ENCODE measurements at regions not wholly inside any gene's neighbourhood (a gene's known extent, or its start where the extent isn't known, plus 50 kb on each side); places are given as distances from the start of the nearest gene placed in this dataset.

GRCh38 chr3:40930131-40930538 lies 269.2 kb upstream of the CTNNB1 start:
- H4K20me1 ChIP-seq (replicated peaks; ENCODE audit: control insufficient read depth, insufficient read depth, low read length): no peaks in the 10 kb centered on the region
- ATAC-seq (peak; percentile 75), FAIRE-seq (peak; percentile 23), DNase-seq (ENCODE audit: extremely low read depth in 1 of 4, low spot score in 3 of 4) (peak in 1 of 4 experiments; percentile 14)
- CTCF ChIA-PET (ENCODE audit: low intra/inter-chr PET ratio): no interaction called here
- no peaks in the 10 kb centered on the region for H3K79me2 ChIP-seq (ENCODE audit: control insufficient read depth, insufficient read depth, low read length)
- no peak overlapping the region for H3K9ac ChIP-seq (ENCODE audit: insufficient read depth in 1 of 2, low read depth in 2 of 2, low read length in 2 of 2)
- no peak overlapping the region for H3K4me3 ChIP-seq
- no peaks in the 10 kb centered on the region for H3K36me3 ChIP-seq (ENCODE audit: control insufficient read depth, insufficient read depth, low read length)
- no peak overlapping the region for H2AFZ ChIP-seq (ENCODE audit: low read depth, low read length)
- intact Hi-C loops (cut with micrococcal nuclease) (no loop called here), in situ Hi-C loops (cut with MboI) (no loop called here)
- H3K4me2 ChIP-seq (ENCODE audit: insufficient read depth, low read length): no peak overlapping the region
- TF ChIP-seq MYNN (IDR thresholded peaks at IDR 0.05) (no peak), MYNN (CRISPR knock-in tag; IDR thresholded peaks at IDR 0.05) (0 out of 2 replicates have a peak, but pooled peaks have one; percentile 13), CAMTA2 (CRISPR knock-in tag; conservative IDR thresholded peaks at IDR 0.05) (no peak), CBX2 (IDR thresholded peaks at IDR 0.05; ENCODE audit: insufficient read depth, low read length, poor library complexity, severe bottlenecking) (no peak), REST (IDR thresholded peaks at IDR 0.05; ENCODE audit: borderline replicate concordance) (peak; percentile 32; the same call in 1 of the 2 replicates), REST (CRISPR knock-in tag; IDR thresholded peaks at IDR 0.05; ENCODE audit: low read depth) (no peak), SMARCA4 (IDR thresholded peaks at IDR 0.05) (no peak), RAD21 (CRISPR knock-in tag; conservative IDR thresholded peaks at IDR 0.05 in 1 of 2, IDR thresholded peaks at IDR 0.05 in 1 of 2) (peak in 1 of 2 experiments; percentile 38; a peak in 2 of 4 replicates), CBX1 (IDR thresholded peaks at IDR 0.05; ENCODE audit: low read depth) (no peak), CTCF (IDR thresholded peaks at IDR 0.05 in 2 of 3, conservative IDR thresholded peaks at IDR 0.05 in 1 of 3; ENCODE audit: insufficient read depth in 2 of 3, low read depth in 1 of 3, low read length in 3 of 3) (peak; percentile 16 to 43 (median 41); a peak in 3 of 6 replicates), YBX1 (IDR thresholded peaks at IDR 0.05) (no peak), ZNF395 (CRISPR knock-in tag; IDR thresholded peaks at IDR 0.05) (no peak), ZNF785 (CRISPR knock-in tag; IDR thresholded peaks at IDR 0.05) (no peak)
- POLR2A ChIA-PET: no interaction called here
- BruUV-seq (replicated peaks): no TSS peak
- no peaks in the 10 kb centered on the region for H3K9me1 ChIP-seq (ENCODE audit: control insufficient read depth, insufficient read depth, low read length)
- H3K27me3 ChIP-seq (ENCODE audit: control insufficient read depth in 2 of 2, insufficient read depth in 2 of 2, low read length in 2 of 2): no peaks in the 10 kb centered on the region
- no peaks in the 10 kb centered on the region for H3K9me3 ChIP-seq (replicated peaks; ENCODE audit: control insufficient read depth, insufficient read depth, low read depth, low read length)
- H3K27ac ChIP-seq (ENCODE audit: extremely low read depth, low read depth, low read length): no peak overlapping the region
- no peaks in the 10 kb centered on the region for H3K4me1 ChIP-seq (replicated peaks in 1 of 2; ENCODE audit: control insufficient read depth in 2 of 2, insufficient read depth in 2 of 2, low read length in 2 of 2)
